Stimulated activated CD8-positive, alpha-beta memory T cell treated with anti-CD3 and anti-CD28 coated beads, Interleukin-7, amount 100 ng/mL, for 48 hours (primary cell): ENCODE measurements at regions not wholly inside any gene's neighbourhood (a gene's known extent, or its start where the extent isn't known, plus 50 kb on each side); places are given as distances from the start of the nearest gene placed in this dataset.

ENCODE experiments used
- DNase-seq, 2 donors: peaks; one replicate each; pipeline ENCODE4 v3.0.0-alpha.2; 2020; ENCODE audit warnings: low read depth in 1 of 2; ENCODE audit errors: extremely low read depth in 1 of 2

- no peak for DNase-seq
Observed at GRCh38 chr5:90135779-90136378, 273.7 kb downstream of the CETN3 start.

DNA sequence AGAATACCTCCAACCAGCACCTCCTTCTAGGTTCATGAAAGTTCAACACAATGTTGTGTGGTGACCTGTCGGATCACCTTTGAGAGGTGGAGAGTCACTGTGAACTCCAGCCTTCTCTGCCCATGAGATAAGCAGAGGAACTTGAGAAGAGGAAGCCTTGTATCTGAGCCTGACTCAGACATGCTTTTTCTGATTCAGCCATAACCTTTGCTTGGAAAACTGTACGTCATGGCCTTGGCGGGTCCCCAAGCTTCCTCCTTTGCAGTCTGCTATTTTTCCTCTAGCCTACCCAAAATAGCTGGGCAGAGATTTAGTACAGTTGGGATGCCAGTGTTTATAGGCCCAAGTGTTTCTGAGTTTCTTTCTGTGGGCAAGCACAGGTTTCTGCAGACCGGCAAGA lies 274.7 kb downstream of the CETN3 start:
- DNase-seq = no peak

GRCh38 chr5:90134381-90134780 lies 275.2 kb downstream of the CETN3 start:
- no peak for DNase-seq

GRCh38 chr5:90133941-90134340 lies 275.6 kb downstream of the CETN3 start:
- no peak for DNase-seq

- DNase-seq = no peak
Observed at GRCh38 chr5:90131383-90132133, 278.0 kb downstream of the CETN3 start.

DNA sequence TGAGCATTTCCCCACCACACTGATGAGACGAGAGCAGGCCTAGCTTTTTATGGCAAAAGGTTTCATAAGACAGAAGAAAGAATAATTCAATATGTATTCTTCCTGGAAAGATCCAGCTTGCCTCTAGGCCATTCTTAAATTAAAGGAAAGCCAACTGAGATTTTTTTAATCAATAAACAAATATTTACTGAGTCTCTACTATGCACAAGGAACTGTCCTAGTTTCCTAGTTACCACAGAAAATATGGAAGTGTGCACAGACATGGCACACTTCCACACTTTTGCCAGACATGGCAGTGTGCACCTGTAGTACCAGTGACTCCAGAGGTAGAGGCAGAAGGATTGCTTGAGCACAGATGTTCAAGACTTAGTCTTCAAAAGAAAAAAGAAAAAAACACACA lies 281.0 kb downstream of the CETN3 start:
- no peak for DNase-seq

GRCh38 chr5:90119531-90119971 lies 290.0 kb downstream of the CETN3 start:
- no peak for DNase-seq

GRCh38 chr5:90117005-90117404 lies 292.6 kb downstream of the CETN3 start:
- DNase-seq = no peak

DNA sequence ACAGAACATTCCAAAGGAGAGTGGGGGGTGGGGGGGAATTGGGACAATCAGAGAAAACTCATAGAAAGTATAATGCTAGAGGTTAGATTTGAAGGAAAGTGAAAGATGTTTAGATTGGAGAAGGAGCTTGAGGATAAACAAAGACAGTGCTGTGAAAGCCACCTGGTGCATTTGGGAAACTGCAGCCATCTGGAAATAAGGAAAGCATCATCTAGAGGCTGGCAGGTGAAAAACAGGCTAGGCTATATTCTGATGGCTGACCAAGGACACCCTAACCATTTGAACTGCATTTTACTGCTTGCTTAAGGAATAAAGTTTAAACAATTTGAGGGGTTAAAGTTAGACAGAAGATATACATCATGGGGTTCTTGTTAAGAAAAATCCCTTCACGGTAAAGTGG lies 296.4 kb downstream of the CETN3 start:
- no peak for DNase-seq

GRCh38 chr5:90112033-90112692 lies 297.4 kb downstream of the CETN3 start:
- DNase-seq = no peak

- no peak for DNase-seq
Observed at GRCh38 chr5:90111364-90112032, 298.1 kb downstream of the CETN3 start.

GRCh38 chr5:90109285-90109684 lies 300.3 kb downstream of the CETN3 start:
- no peak for DNase-seq

DNA sequence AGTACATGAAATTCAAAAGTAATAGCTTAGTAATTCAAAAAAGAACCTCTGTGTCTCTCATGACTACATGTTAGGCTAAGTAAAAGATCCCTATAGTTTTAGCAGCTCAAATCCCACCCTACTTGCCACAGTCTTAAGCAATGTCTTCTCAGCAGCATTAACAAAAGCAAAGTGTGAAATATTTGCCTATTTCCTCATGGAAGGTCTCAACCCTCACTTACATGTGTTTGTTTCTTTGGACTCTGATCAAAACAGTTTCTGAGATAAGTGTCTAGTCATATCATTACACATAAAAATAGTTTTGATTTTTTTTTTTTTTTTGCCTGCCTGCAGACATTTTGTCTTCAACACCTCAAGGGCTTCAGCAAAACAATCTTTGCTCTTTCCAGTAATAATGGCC lies 310.5 kb downstream of the CETN3 start:
- no peak for DNase-seq

- no peak for DNase-seq
Observed at GRCh38 chr5:90097082-90097477, 312.5 kb downstream of the CETN3 start.

- DNase-seq = no peak
Observed at GRCh38 chr5:90096415-90097081, 313.0 kb downstream of the CETN3 start.

- no peak for DNase-seq
Observed at GRCh38 chr5:90095292-90096060, 314.1 kb downstream of the CETN3 start.

- no peak for DNase-seq
Observed at GRCh38 chr5:90093751-90094485, 315.6 kb downstream of the CETN3 start.

- DNase-seq = no peak
Observed at GRCh38 chr5:90092734-90093133, 316.8 kb downstream of the CETN3 start.

- DNase-seq = no peak
Observed at GRCh38 chr5:90084342-90084741, 325.2 kb downstream of the CETN3 start.
